Smooth muscle cell of the brain vasculature (primary cell): ENCODE measurements at regions not wholly inside any gene's neighbourhood (a gene's known extent, or its start where the extent isn't known, plus 50 kb on each side); places are given as distances from the start of the nearest gene placed in this dataset.
"Not testable (repeated sequence)": the region's sequence is repeated elsewhere in the genome, so short reads cannot be mapped to it uniquely, and the experiment has no call there.

ENCODE experiments used
- DNase-seq: peaks from one replicate; pipeline ENCODE4 v3.0.0-alpha.2; 2012; ENCODE audit warnings: low read depth, low spot score

DNA sequence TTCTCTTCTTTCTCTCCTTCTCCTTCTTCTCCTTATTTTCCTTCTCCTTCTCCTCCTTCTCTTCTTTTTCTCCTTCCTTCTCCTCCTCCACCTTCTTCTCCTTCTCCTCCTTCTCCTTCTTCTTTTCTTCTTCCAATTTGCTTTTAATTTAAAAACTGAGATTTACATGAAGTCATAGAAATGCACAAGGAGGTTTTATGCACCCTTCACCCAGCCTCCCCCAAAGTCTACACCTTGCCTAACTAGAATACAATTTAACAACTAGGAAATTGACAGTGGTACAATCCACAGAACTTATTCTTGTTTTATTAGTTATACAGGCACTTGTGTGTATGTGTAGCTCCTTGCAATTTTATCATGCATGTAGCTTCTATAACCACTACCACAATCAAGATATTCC is 826.7 kb downstream of the KCNJ2 start:
- DNase-seq = no peak

DNA sequence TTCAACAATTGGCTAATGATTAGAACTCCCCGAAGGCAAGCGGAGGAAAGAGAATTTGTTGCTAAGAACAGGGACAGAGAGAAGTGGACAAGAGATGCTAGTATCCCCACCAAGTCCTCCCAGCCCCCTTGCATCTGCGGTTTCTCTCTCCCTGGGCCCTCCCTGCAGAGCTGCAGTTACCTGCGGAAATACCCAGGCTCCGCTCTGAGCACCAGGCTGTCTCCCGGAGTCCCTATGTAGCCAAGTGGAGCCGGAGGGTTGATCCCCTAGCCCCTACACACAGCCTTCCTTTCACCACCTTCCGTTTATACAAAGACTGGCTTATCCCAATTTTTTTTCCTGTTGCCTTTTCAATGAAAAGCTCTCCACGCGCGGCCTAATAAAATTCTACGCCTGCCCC is 834.4 kb downstream of the KCNJ2 start:
- no peak for DNase-seq

DNA sequence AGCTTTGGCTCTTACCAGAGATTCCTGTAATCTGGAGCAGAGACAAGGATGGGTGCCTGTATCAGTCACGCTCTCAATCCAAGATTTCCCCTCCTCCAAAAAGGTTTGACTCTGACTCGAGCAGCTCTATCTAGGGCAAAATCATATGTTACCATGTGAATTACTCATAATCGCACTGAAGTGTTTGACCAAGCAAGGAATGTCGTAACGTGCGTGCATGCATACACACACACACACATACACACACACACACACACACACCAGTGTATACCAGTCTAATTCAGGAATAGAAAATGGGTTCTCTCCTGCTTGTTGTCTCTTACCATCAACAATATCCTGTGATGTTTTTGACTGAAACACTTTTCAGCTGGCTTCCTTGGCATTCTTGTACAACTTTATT is 835.1 kb downstream of the KCNJ2 start:
- DNase-seq = no peak

DNA sequence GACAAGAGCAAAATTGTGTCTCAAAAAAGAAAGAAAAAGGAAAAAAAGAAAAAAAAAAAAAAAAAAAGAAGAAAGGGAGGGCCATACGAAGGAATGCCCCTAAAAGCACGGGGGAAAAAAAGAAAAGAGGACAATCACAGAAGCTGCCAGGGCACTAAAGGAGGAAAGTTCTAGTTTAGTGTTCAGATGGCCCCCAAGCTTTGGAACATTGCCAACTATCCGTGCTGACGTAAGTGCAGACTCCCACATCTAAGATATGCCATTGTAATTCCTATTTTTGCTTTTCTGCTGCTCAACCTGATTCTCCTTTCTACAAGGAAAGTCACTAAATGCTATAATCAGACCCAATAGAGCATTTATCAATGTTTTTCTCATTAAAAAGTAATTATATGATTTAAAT is 842.1 kb downstream of the KCNJ2 start:
- DNase-seq = no peak

DNA sequence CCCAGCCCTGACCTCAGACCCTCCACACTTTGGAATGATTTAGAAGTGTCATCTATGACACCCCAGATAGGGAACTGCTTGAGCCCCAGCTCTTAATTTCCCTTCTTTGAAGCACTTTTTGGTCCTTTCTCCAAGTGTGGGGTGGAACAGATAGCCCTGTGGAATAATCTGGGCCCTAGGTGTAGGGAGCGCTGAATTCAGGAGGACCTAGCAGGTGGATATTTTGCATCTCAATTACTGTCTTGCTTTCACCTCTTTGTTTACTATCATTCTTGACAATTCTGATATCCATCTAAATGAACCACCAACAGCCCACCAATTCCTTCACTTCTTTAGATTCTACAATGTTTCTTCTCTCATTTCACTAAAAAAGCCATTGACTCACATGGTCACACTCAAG is 850.4 kb downstream of the KCNJ2 start:
- DNase-seq = no peak

DNA sequence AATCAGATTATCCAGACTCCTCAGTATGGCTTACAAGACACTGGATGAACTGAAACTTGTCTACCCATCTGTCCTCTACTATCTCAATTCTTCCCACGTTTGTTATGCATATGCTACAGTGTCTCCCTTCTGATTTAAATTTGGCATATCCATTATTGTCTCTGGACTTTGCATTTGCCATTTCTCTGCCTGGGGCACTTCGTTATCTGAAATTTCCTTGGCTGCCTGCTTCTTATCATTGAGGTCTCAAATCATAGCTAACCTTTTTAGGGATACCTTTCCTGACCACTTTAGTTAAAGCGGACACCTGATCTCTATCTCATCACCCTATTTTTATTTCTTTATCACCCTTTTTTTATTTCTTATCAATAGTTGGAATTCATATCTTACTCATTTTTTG is 853.4 kb downstream of the KCNJ2 start:
- no peak for DNase-seq

DNA sequence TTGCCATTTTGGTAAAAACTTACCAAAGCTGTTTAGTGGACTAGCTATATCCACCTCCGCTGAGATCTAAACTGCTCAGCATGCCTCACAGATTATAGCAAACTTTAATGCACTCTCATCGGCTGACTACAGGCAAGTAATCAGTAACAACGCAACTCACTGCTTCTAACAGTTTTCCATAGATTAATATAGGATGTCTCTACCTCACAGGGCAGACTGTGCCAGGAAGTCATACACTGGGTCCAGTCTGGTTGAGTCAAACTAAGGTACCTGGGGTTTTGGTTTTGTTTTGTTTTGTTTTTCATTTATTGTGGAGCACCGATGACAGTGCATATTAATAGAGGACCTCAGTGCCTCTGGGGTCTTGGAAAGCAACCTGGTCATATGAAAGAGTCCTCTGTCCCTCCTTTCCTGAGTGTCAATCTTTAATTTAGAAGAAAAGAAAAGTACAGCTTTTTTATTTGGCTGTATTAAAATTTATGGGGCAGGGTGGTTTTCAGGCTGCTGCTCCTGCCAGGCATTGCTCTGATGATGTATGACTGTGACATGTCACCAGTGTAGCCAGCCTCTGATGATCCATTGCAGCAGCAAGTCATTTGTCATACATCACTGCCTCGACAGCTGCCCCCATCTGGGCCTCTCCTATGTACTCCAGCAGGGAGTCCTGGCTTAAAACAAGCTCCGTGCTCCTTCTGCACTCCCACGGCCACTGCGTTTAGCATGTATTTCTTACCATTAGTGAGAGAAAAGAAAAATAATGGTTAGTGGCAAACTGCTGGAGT is 854.1 kb downstream of the KCNJ2 start:
- no peak for DNase-seq

DNA sequence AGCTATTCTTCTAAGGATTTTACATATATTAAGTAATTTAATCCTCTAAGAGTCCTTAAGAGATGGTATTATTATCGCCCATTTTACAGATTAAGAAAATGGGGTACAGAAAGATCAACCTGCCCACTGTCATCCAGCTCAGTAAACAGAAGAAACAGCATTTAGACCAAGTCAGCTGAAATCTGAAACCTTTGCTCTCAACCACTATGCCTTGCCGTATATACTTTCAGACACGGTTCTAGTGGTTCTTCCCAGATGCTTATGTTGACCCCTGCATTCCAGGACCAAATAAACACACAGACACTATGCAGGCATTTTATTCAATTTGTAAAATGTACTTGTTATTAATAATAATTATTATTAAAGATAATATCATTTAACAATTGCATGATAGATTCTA is 854.8 kb downstream of the KCNJ2 start:
- DNase-seq = no peak

DNA sequence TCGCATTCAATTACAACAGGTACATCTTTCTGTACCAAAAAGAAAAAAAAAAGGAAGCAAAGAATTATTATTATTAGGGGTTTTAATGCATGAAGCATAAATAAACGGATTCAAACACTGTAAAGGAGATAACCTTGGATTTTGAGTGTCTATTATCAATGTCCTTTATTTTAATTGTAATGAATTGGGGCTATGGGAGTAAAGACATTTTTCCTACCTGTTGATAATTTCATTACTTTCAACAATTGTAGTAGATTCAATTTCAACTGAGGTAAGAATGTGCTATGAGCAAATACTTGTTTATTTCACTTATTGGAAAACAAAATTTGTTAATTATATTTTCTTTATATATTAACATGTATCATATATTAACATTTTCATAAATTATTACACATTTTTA is 855.6 kb downstream of the KCNJ2 start:
- DNase-seq = no peak

DNA sequence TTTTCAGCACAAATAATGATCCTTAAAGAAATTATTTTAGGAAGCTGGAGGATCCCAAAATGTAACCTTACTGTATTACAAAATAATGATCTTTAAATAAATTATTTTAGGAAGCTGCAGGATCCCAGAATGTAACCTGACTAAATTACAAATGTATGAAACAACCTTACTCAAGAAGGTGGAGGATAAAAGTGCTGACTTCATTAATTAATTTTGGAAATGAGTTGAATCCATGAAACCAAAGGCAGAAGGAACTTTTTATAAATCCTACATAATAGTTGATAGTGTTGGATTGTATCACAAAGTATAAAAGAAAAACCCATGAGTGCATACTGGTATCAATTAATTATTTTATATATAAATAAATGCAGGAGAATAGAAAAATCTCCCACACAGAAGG is 859.9 kb downstream of the KCNJ2 start:
- no peak for DNase-seq

DNA sequence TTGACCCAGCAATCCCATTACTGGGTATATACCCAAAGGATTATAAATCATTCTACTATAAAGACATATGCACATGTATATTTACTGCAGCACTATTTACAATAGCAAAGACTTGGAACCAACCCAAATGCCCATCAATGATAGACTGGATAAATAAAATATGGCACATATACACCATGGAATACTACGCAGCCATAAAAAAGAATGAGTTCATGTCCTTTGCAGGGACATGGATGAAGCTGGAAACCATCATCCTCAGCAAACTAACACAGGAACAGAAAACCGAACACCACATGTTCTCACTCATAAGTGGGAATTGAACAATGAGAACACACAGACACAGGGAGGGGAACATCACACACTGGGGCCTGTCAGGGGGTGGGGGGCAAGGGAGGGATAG is 862.0 kb downstream of the KCNJ2 start:
- DNase-seq = not testable (repeated sequence)

DNA sequence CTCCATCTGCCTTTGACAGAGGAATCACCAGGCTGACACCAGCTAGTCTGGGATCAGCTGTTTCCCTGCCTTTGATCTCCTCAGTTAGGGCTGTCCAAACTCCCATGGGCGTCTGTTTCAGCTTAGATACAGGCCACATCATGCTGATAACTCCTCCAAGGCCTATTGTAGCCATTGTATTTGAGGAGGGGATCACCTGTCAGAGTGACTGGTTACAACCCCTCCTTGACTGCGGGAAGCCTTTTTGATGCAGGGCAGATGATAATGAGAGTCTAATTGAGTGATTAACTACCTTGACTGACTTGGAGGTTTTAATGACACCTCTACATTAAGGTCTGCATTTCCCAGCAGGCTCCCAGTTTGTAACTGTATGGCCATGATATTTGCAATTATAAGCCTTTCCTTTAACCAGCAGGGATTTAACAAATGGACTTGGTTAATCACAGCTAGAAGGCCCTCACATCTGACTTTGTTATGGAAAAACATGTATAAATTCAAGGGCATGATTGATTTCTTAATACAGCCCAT is 863.5 kb downstream of the KCNJ2 start:
- DNase-seq = no peak

DNA sequence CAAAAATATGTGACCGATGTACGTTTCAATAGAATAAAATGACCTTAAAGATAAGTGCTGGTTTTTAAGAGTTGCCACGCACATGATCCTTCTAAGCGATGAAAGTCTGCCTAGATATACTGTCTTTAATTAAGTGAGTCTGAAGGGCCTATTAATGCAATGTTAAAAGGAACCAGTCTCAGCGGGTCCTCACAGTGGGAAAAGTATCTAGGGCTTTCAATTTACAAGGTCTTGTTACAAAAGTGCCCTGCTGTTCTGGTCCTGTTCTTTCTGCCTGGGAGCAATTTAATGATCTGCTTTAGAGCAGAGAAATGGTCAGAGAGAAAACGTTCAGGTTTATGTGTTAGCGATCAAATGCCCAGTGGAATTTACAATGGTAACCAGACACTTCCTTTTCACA is 864.0 kb downstream of the KCNJ2 start:
- DNase-seq = no peak

DNA sequence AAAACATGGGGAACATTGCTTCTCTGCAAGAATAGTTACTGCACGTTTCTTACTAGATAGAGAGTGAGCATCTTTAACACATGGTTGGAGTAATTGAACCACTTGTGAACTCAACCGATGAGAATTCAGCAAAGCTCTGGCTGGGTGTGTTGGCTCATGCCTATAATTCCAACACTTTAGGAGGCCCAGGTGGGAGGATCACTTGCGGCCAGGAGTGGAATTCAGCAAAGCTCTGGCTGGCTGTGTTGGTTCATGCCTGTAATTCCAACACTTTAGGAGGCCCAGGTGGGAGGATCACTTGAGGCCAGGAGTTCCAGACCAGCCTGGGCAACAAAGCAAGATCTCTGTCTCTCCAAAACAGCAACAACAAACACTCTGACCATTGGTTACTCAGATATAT is 865.9 kb downstream of the KCNJ2 start:
- DNase-seq = no peak

DNA sequence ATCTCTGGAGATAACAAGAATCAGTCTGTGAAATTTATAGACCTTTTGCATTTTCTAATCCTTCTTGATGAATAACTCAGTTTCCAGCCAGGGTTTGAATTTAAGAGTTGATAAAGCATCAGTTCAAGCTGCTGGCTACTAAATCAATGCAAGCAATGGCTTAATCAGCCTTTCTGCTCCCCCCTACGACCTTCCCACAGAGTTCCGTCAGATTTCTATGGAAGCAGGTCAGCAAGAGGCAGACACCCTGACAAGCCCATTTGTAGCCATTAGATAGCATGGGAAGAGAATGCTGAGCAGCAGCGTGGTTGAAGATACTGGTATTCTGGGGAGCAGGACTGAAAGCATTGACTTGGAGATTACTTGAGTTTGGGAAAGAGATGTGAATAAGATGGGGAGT is 868.1 kb downstream of the KCNJ2 start:
- no peak for DNase-seq

DNA sequence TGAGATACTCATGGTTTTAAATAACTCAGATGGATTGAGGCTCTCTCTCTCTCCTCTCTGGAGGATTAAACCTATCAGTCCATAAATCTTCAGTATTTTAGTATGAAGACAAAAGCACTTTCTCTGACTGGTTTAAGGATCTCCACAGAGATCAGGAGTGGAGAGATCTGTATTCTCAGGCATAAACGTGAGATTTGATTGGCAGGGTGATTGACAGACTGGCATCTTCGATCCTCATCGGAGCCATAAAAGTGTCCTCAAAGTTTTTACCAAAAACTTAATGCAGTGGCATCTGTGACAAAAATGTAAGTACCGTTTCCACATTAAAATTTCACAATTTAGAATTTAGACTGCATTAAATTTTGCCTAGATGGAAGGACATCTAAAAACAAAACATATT is 870.1 kb downstream of the KCNJ2 start:
- no peak for DNase-seq

DNA sequence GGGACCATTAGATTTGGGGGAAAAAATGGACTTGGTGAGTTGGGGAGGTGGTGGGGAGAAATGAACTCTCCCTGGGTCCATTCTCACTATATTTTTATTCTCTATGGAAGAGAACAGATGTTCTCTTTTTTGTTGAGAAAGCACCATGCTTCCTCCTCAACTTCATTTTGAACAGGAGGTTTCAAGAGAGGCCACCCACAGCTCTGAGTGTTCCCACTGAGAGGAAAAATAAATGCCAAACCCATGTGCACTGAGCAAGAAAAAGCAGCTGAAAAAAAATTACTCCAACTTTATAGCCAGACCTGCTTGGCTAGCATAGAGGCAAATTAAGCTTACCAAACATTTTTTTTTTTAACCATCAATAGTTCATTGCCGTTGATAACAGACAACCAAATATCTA is 883.6 kb downstream of the KCNJ2 start:
- peak; percentile 57 for DNase-seq

DNA sequence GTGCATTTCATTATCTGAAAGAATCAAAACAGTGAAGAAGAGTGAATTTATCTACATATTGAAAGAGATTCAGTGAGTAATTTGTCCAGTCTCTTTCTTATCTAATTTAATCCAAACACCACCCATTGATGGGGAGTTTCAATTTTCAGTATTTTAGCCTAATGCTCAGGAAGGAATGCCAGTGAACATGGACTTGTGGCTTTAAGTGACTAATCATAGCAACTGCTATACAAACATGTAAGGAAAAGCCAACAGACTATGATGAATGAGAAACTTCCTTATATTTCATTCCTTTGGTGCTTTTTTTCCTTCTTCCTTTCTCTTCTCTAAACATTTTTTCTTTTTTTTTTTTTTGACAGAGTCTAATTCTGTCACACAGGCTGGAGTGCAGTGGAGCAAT is 885.8 kb downstream of the KCNJ2 start:
- no peak for DNase-seq

DNA sequence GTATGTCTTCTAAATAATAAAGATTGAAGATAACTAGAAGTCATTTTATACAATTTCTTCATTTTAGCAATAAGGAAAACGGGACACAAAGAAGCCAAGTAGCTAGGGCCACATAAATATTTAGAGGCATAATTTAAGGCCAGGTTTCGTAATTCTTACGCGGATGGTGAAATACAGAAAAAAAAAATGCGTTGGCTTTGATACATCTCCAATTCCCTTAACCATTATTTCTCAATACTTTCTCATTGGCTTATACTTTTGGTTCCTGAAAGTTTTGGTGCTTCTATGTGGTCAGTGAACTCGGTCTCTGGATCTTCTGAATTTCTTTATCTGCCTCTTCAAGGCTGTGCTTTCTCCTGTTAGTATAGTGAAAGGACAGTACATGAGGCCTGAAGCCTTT is 888.1 kb downstream of the KCNJ2 start:
- no peak for DNase-seq

DNA sequence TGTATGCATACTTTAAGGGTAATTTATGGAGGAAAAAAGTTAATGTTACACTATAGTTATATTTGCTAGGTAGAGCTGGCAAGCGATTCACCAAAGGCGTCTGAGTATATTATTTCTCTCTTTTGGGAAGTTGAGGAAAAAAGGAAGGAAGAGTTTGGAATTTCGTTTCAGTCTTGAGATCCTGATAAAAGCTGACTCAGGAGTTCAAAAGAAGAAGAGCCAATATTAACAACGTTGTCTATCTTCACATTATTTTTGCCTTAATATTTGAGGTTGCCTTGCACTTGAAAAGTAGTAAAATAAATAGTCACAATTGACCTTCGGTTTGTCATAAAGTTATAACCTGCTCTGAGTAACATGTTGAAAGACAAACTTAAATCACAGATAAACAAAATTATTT is 888.6 kb downstream of the KCNJ2 start:
- DNase-seq = no peak

DNA sequence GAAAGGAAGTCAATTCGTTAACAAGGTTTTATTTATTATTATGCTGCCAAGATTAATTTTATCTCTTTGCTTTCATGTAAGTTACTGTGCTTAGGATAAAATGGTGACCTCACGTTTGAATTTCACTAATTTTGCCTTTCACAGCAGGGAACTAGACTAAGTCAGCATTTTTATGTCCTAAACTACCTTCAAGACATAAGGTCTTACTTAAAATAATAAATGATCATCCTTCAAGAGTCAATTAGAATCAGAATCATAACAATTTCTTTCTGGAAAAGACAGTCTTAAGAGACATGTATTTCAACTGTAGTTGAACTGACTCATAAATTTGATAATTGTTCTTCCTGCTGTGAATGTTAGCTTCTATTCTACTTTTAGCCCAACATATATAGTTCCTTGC is 893.8 kb downstream of the KCNJ2 start:
- DNase-seq = no peak

DNA sequence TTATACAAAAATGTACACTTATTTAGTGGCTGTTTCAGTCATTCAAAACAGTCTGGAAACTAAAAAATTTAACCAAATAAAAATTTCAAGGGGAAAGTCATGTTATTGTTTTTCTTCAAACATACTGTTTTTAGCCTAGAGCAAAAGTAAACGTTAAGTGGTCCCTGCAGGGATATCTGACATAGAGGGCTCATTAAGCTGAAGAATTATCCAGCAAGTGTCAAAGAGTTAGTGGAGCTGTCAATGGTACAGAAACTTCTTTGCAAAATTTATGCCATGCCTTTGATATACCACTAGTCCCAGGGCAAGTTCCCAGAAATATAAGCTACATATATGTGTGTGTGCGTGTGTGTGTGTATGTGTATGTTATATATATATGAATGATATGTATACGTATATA is 894.2 kb downstream of the KCNJ2 start:
- no peak for DNase-seq

DNA sequence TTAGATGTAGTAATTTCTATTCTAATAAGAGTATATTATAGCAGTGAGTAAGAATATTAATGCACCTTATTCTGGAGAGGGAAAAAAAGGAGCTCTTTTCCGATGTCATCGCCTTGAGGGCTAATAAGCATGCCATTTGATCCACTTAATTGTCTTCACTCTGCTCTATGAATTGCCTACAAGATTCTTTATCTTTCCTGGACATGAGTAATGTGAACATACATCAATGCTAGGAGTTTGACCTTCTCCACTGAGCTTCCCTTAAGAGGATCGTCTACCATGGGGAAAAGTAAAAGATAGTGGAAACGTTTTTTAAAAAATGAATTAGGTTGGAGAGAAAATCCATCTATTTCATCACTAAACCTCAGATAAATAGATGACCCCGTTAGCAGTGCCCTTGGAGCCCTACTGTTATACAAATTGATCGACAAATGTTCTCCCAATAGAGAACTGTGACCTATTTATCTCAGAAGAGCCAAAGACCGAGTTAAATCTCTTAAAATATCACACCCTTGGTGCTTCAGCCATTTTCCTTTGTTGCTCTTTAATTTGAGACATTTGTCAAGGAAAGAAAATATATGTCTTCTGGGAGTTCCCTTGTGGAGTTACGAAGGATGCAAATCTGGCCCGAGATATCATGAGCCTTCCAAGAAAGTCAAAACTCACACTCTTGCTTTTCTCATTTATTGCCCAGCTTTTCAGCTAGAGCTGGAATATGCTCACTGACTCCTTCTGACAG is 898.5 kb downstream of the KCNJ2 start:
- no peak for DNase-seq
